Spinal cord (tissue), 9 donors: ENCODE measurements at regions not wholly inside any gene's neighbourhood (a gene's known extent, or its start where the extent isn't known, plus 50 kb on each side); places are given as distances from the start of the nearest gene placed in this dataset.
A peak's percentile ranks its signal among the peaks of the same experiment; 100 is the strongest.
"Not testable (repeated sequence)": the region's sequence is repeated elsewhere in the genome, so short reads cannot be mapped to it uniquely, and the experiment has no call there.

Experiments
- DNase-seq, 6 donors: peaks; one replicate each; pipeline versions ENCODE4 v3.0.0 to v3.0.0-alpha.2; 2013 to 2015; ENCODE audit warnings: low spot score in 6 of 6, low read depth in 4 of 6
- H3K27ac ChIP-seq: one replicate; pipeline ENCODE4 v1.5.1; 2013; ENCODE audit warnings: low read depth, low read length, control low read depth
- H3K27me3 ChIP-seq: one replicate; pipeline ENCODE4 v1.6.1; 2013; ENCODE audit warnings: low read length; ENCODE audit not compliant: control insufficient read depth, insufficient read depth
- H3K36me3 ChIP-seq: one replicate; pipeline ENCODE4 v1.6.1; 2013; ENCODE audit warnings: low read length; ENCODE audit not compliant: control insufficient read depth, insufficient read depth
- H3K4me1 ChIP-seq: one replicate; pipeline ENCODE4 v1.6.1; 2013; ENCODE audit warnings: low read length; ENCODE audit not compliant: control insufficient read depth, insufficient read depth
- H3K4me3 ChIP-seq: one replicate; pipeline ENCODE4 v1.5.1; 2013; ENCODE audit warnings: low read depth, low read length, control low read depth
- H3K9me3 ChIP-seq: one replicate; pipeline ENCODE4 v1.6.1; 2013; ENCODE audit warnings: low read length; ENCODE audit not compliant: control insufficient read depth, insufficient read depth
- WGBS: methylation state at CpG from one replicate; pipeline ENCODE4 v1.1.5; 2013; ENCODE audit warnings: missing lambda C conversion rate; ENCODE audit not compliant: insufficient coverage; 5-methylcytosine and 5-hydroxymethylcytosine counted together
- donor health status: healthy.

GRCh38 chr2:35962585-35963146 lies 392.9 kb upstream of the CRIM1 start:
- peak in 2 of 6 donors; percentile 37 to 78 for DNase-seq
- Histone ChIP-seq H3K27me3 (no peaks in the 10 kb centered on the region), H3K9me3 (no peaks in the 10 kb centered on the region), H3K4me1 (no peaks in the 10 kb centered on the region), H3K27ac (no peak overlapping the region), H3K4me3 (no peak overlapping the region), H3K36me3 (no peaks in the 10 kb centered on the region)
- 93% methylated on average over 2 of the region's 4 CpGs for WGBS

DNA sequence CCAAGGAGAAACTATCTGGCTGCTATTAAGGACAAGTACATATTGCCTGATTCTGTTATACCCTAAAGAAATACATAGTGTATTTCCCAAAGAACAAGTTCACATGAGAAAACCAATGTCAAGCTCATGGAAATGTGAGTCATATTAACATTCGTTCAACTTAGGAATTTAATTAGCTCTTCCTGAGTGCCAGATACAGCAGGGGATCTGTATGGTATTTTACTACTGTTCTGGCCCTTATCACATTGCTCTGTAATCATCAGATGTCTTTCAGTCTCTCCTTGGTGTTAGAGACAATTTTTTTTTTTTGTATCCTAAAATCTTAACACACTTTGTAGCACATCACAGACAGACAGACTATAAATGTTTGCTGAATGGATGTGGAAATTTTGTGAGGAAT lies 395.0 kb upstream of the CRIM1 start:
- H3K36me3 ChIP-seq = no peaks in the 10 kb centered on the region
- no peaks in the 10 kb centered on the region for H3K4me1 ChIP-seq
- 80% methylated on average over 1 of the region's 1 CpG for WGBS
- H3K9me3 ChIP-seq = no peaks in the 10 kb centered on the region
- no peak for DNase-seq
- no peak overlapping the region for H3K27ac ChIP-seq
- no peaks in the 10 kb centered on the region for H3K27me3 ChIP-seq
- no peak overlapping the region for H3K4me3 ChIP-seq

GRCh38 chr2:35957053-35957452 lies 398.5 kb upstream of the CRIM1 start:
- H3K36me3 ChIP-seq, H3K27ac ChIP-seq, H3K27me3 ChIP-seq, H3K4me3 ChIP-seq, DNase-seq, H3K4me1 ChIP-seq, H3K9me3 ChIP-seq: not testable (repeated sequence)
- no CpG with 5 or more reads among the region's 10 CpGs for WGBS

DNA sequence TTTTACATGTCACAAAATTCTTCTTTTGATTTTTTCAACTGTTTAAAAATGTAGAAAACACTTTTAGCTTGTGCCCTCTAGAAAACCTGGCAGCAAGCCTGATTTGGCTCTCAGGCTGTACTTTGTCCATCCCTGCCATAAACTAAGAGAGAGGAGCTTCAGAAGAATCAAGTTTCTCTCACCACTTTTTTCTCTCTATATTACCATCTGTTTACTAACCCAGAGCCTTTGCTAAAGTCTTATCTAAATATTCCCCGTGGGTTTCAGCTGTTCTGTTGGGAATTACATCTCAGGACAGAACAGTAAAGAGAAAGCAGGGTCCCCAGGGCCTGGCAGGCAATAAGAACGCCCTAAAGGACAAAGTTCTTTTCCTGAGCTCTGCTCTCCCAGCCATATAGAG lies 409.1 kb upstream of the CRIM1 start:
- H3K4me1 ChIP-seq = no peaks in the 10 kb centered on the region
- no peaks in the 10 kb centered on the region for H3K27me3 ChIP-seq
- H3K36me3 ChIP-seq = no peaks in the 10 kb centered on the region
- WGBS = 57% methylated on average over 1 of the region's 2 CpGs
- H3K4me3 ChIP-seq = no peak overlapping the region
- H3K9me3 ChIP-seq = no peaks in the 10 kb centered on the region
- peak in 1 of 6 donors; percentile 14 for DNase-seq
- H3K27ac ChIP-seq = no peak overlapping the region

GRCh38 chr2:35938838-35939237 lies 416.7 kb upstream of the CRIM1 start:
- Histone ChIP-seq H3K9me3 (no peaks in the 10 kb centered on the region), H3K4me3 (no peak overlapping the region), H3K4me1 (no peaks in the 10 kb centered on the region), H3K27ac (no peak overlapping the region), H3K27me3 (no peaks in the 10 kb centered on the region), H3K36me3 (no peaks in the 10 kb centered on the region)
- no CpG with 5 or more reads among the region's 4 CpGs for WGBS
- no peak for DNase-seq

GRCh38 chr2:35933031-35933430 lies 422.5 kb upstream of the CRIM1 start:
- no peaks in the 10 kb centered on the region for H3K4me1 ChIP-seq
- no peak overlapping the region for H3K27ac ChIP-seq
- no peaks in the 10 kb centered on the region for H3K36me3 ChIP-seq
- no CpG with 5 or more reads among the region's 1 CpG for WGBS
- no peaks in the 10 kb centered on the region for H3K9me3 ChIP-seq
- no peak overlapping the region for H3K4me3 ChIP-seq
- no peaks in the 10 kb centered on the region for H3K27me3 ChIP-seq
- DNase-seq = no peak

- Histone ChIP-seq H3K9me3 (no peaks in the 10 kb centered on the region), H3K27me3 (no peaks in the 10 kb centered on the region), H3K36me3 (no peaks in the 10 kb centered on the region), H3K27ac (no peak overlapping the region), H3K4me3 (no peak overlapping the region), H3K4me1 (no peaks in the 10 kb centered on the region)
- WGBS = 42% methylated on average over 3 of the region's 5 CpGs
- no peak for DNase-seq
These were observed 423.2 kb upstream of the CRIM1 start for GRCh38 chr2:35932276-35932963.

DNA sequence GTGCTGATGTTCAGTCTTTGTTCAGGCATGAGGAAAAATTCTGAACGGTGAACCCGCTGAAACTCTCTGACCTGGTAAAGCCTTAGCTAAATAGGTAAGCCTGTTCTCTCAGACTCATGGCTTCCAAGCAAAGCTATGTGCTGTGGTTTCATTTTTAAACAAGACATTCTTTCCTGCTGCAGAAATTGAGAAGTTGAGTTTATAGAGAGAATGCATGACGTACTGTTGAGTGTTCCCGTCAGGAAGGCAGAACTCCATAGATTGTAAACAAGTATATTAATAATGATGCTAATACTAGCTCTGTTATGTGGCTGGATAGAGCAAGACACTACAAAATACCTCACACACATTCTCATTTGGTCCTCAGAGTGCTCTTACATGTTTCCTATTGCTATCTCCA lies 424.0 kb upstream of the CRIM1 start:
- no peaks in the 10 kb centered on the region for H3K27me3 ChIP-seq
- H3K27ac ChIP-seq = no peak overlapping the region
- no peak for DNase-seq
- no peaks in the 10 kb centered on the region for H3K4me1 ChIP-seq
- H3K9me3 ChIP-seq = no peaks in the 10 kb centered on the region
- H3K4me3 ChIP-seq = no peak overlapping the region
- 88% methylated on average over 2 of the region's 4 CpGs for WGBS
- H3K36me3 ChIP-seq = no peaks in the 10 kb centered on the region

- H3K4me1 ChIP-seq = no peaks in the 10 kb centered on the region
- no peak overlapping the region for H3K4me3 ChIP-seq
- no CpG with 5 or more reads among the region's 5 CpGs for WGBS
- no peaks in the 10 kb centered on the region for H3K36me3 ChIP-seq
- H3K27me3 ChIP-seq = no peaks in the 10 kb centered on the region
- DNase-seq = no peak
- H3K9me3 ChIP-seq = no peaks in the 10 kb centered on the region
- H3K27ac ChIP-seq = no peak overlapping the region
These were observed 424.5 kb upstream of the CRIM1 start for GRCh38 chr2:35931115-35931514.

DNA sequence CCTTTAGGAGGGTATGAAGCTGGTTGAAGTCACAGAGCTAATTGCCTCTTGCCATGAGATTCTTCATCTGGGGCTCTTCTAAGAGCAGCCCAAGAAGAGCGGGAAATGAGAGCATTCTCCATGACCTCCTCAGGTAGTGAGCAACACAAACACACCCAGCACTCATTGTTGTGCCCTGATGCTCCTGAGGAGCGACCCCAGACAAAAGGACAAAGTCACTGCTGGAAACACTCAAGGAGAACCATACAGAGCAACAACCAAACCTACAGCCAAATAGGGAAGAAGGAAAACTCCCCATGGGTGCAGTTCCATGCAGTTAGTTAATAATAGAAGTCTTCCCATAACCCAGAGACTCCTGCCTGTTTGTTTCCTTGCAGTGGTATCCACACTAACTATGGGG lies 426.0 kb upstream of the CRIM1 start:
- 93% methylated on average over 2 of the region's 2 CpGs for WGBS

More for the DNA sequence above, 426.0 kb upstream of the CRIM1 start:
- H3K4me3 ChIP-seq = no peak overlapping the region
- DNase-seq = no peak
- no peaks in the 10 kb centered on the region for H3K4me1 ChIP-seq
- H3K36me3 ChIP-seq = no peaks in the 10 kb centered on the region
- no peaks in the 10 kb centered on the region for H3K27me3 ChIP-seq
- no peaks in the 10 kb centered on the region for H3K9me3 ChIP-seq
- no peak overlapping the region for H3K27ac ChIP-seq
